ENCODE measurements at regions not wholly inside any gene's neighbourhood (a gene's known extent, or its start where the extent isn't known, plus 50 kb on each side); places are given as distances from the start of the nearest gene placed in this dataset.
A peak's percentile ranks its signal among the peaks of the same experiment; 100 is the strongest.
"Not testable (repeated sequence)": the region's sequence is repeated elsewhere in the genome, so short reads cannot be mapped to it uniquely, and the experiment has no call there.

DNA sequence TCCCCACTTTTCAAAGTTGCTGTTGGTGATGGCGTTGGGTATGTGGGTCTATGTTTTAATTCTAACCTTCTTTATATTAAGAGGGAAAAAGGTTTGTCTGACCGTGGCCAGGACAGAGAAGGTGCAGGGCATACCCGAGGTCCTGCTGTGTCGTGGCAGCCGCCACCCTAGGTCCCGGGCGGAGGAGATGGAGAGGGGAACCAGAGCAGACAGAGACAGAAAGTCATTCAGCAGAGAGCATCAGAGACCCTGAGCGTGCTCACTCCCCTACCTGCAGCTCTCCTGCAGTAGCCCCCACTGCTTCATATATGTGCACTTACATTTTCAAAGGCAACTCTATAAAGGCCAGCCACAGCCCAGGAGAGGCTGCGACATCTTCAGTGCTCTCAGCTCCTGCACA, 327.2 kb upstream of the TNRC6C start:
- Mint-ChIP-seq H3K27ac (no peak overlapping the region), H3K4me3 (no peak overlapping the region), H3K27me3 (ENCODE audit: low read depth, poor library complexity) (peaks cover 28% of the 10 kb centered on the region), H3K4me1 (peaks cover 7% of the 10 kb centered on the region), H3K9me3 (peaks cover 18% of the 10 kb centered on the region), H3K36me3 (ENCODE audit: low read depth) (peaks cover 5% of the 10 kb centered on the region)
- DNase-seq = no peak
- TF ChIP-seq, protein P1, sequence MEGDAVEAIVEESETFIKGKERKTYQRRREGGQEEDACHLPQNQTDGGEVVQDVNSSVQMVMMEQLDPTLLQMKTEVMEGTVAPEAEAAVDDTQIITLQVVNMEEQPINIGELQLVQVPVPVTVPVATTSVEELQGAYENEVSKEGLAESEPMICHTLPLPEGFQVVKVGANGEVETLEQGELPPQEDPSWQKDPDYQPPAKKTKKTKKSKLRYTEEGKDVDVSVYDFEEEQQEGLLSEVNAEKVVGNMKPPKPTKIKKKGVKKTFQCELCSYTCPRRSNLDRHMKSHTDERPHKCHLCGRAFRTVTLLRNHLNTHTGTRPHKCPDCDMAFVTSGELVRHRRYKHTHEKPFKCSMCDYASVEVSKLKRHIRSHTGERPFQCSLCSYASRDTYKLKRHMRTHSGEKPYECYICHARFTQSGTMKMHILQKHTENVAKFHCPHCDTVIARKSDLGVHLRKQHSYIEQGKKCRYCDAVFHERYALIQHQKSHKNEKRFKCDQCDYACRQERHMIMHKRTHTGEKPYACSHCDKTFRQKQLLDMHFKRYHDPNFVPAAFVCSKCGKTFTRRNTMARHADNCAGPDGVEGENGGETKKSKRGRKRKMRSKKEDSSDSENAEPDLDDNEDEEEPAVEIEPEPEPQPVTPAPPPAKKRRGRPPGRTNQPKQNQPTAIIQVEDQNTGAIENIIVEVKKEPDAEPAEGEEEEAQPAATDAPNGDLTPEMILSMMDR (IDR thresholded peaks at IDR 0.05) = no peak

DNA sequence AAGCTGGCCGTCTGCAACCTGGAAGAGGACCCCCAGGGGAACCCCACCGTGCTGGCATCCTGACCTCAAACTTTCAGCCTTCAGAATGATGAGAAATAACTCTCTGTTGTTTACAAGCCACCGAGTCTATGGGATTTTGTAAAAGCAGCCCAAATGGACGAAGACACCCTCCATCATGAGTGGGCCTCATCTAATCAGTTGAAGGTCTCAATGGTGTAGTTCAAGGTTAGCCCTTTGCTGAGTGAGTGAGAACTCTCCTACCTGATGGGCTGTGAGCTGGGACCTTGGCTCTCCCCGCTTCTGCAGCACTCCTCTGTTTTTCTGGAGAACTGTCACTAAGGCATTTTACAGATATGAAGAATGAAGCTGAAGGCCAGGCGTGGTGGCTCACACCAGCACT, 325.9 kb upstream of the TNRC6C start:
- TF ChIP-seq, protein P1 (IDR thresholded peaks at IDR 0.05) = no peak
- no peak for DNase-seq
- Mint-ChIP-seq H3K27me3 (ENCODE audit: low read depth, poor library complexity) (peaks cover 22% of the 10 kb centered on the region), H3K4me1 (peaks cover 8% of the 10 kb centered on the region), H3K4me3 (no peak overlapping the region), H3K9me3 (peaks cover 5% of the 10 kb centered on the region), H3K27ac (no peak overlapping the region), H3K36me3 (ENCODE audit: low read depth) (peaks cover 5% of the 10 kb centered on the region)

DNA sequence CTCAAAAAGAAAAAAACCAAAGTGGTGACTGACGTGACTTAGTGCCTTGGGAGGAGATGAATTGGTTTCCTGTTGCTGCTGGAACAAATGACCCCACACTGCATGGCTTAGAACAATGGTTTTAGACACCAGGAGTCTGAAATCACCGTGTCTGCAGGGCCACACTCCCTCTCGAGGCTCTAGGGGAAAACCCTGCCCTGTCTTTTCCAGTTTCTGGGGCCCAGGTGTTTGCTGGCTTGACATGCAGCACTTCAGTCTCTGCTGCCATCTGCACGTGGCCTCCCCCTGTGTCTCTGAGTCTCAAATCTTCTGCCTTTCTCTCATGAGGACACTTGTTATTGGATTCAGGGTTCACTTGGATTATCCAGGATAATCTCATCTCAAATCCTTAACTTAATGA, 323.8 kb upstream of the TNRC6C start:
- Mint-ChIP-seq H3K4me3 (no peak overlapping the region), H3K27me3 (ENCODE audit: low read depth, poor library complexity) (peaks cover 39% of the 10 kb centered on the region), H3K36me3 (ENCODE audit: low read depth) (no peaks in the 10 kb centered on the region), H3K4me1 (peaks cover 15% of the 10 kb centered on the region), H3K9me3 (no peaks in the 10 kb centered on the region), H3K27ac (no peak overlapping the region)
- TF ChIP-seq, protein P1 (IDR thresholded peaks at IDR 0.05) = no peak
- DNase-seq = no peak

DNA sequence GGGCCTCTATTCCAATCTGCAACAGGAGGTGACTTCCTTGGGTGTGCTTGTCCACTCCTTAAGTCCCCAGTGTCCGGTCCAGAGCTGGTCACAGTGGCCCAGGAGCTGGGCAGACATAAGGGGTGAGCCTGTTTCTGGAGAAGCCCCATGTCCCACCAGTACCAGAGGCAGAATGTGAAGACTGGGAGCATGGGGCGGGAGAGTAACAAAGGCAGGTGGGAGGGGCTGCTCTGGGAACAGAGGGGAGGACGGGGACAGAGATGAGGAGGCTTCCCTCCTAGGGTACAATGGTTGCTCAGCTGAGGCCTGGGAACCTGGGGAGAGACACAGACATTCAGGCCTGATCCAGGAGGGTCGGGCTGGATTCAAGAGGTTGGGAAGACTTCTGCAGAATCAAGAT, 323.3 kb upstream of the TNRC6C start:
- H3K27me3 Mint-ChIP-seq (ENCODE audit: low read depth, poor library complexity) = peaks cover 42% of the 10 kb centered on the region
- DNase-seq = no peak
- peaks cover 20% of the 10 kb centered on the region for H3K4me1 Mint-ChIP-seq
- H3K36me3 Mint-ChIP-seq (ENCODE audit: low read depth) = no peaks in the 10 kb centered on the region
- TF ChIP-seq, protein P1 (IDR thresholded peaks at IDR 0.05) = no peak
- H3K9me3 Mint-ChIP-seq = no peaks in the 10 kb centered on the region
- H3K27ac Mint-ChIP-seq = no peak overlapping the region
- no peak overlapping the region for H3K4me3 Mint-ChIP-seq

DNA sequence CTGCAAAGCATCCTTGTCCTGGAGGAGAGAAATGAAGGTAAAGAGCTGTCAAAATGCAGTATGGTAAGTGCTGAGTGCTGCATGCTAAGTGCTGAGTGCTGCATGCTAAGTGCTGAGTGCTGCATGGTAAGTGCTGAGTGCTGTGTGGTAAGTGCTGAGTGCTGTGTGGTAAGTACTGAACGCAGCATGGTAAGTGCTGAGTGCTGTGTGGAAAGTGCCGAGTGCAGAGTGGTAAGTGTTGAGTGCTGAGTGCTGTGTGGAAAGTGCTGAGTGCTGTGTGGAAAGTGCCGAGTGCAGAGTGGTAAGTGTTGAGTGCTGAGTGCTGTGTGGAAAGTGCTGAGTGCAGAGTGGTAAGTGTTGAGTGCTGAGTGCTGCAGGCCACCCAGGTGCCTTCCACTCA, 322.7 kb upstream of the TNRC6C start:
- H3K4me1 Mint-ChIP-seq = peaks cover 26% of the 10 kb centered on the region
- peak overlapping the region; percentile 6 for H3K27ac Mint-ChIP-seq
- peaks cover 45% of the 10 kb centered on the region for H3K27me3 Mint-ChIP-seq (ENCODE audit: low read depth, poor library complexity)
- DNase-seq; H3K36me3 Mint-ChIP-seq (ENCODE audit: low read depth); H3K4me3 Mint-ChIP-seq; H3K9me3 Mint-ChIP-seq: not testable (repeated sequence)

DNA sequence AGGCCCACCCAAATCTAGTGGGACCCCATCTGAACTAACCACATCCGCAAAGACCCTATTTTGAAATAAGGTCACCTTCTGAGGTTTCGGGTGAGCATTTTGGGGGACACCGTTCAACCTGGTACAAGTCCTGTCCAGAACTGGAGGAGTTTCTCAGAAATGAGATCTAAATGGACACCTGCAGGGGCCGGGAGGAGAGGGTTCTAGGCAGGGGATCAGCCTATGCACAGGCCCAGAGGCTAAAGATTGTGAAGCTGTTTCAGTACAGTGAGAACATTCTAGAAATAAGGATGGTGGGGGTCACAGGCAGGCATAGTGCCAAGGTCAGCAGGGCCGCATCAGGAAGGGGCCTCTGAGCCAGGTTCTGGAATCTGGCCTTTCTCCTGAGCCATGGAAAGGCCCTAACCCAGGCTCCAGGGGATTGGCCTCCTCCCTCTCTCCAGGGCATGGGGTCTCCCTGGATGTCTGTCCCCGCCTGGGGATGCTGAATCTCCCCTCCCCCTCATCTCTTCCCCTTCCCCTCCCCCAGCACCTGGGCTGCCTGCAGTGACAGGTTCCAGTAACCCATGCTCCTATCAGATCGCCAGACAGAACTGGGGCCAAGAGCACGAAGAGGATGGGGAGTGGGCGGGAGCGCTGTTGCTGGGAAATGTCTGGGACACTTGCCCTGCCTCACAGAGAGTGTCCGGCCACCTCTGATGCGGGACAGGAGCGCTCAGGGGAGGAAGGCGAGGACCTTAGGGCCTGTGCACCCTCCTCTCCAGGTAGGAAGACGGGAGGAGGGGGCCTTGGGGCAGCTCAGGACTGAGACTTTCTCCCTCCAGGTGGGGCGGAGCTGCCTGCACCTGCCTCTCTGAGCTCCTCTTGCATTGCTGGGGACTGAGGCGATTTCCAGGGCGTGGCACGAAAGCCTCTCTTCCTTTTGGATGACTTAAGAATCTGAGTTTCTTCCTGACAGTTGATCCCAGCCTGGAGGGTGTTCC, 321.4 kb upstream of the TNRC6C start:
- Mint-ChIP-seq H3K9me3 (no peaks in the 10 kb centered on the region), H3K27ac (no peak overlapping the region), H3K27me3 (ENCODE audit: low read depth, poor library complexity) (peaks cover 51% of the 10 kb centered on the region), H3K4me3 (no peak overlapping the region), H3K4me1 (peaks cover 35% of the 10 kb centered on the region), H3K36me3 (ENCODE audit: low read depth) (no peaks in the 10 kb centered on the region)
- no peak for DNase-seq
- TF ChIP-seq, protein P1 (IDR thresholded peaks at IDR 0.05) = no peak
